WTC11 (cell line): ENCODE measurements at regions not wholly inside any gene's neighbourhood (a gene's known extent, or its start where the extent isn't known, plus 50 kb on each side); places are given as distances from the start of the nearest gene placed in this dataset.

ENCODE experiments used
- CREB1 ChIP-seq: sonication (generic); formaldehyde crosslinking; IDR thresholded peaks from 2 replicates; pipeline ENCODE4 v1.8.0; 2023; ENCODE audit warnings: mild to moderate bottlenecking, missing genetic modification reagents
- CREM ChIP-seq: sonication (generic); formaldehyde crosslinking; IDR thresholded peaks from 2 replicates; pipeline ENCODE4 v1.8.1; 2022; ENCODE audit warnings: mild to moderate bottlenecking, missing genetic modification reagents, moderate library complexity
- MYBL2 ChIP-seq: sonication (generic); formaldehyde crosslinking; IDR thresholded peaks from 2 replicates; pipeline ENCODE4 v1.8.1; 2023; ENCODE audit warnings: mild to moderate bottlenecking, moderate library complexity, missing genetic modification reagents
- SP1 ChIP-seq: sonication (generic); formaldehyde crosslinking; conservative IDR thresholded peaks from 2 replicates; pipeline ENCODE4 v1.8.1; 2022; ENCODE audit warnings: missing genetic modification reagents
- ZNF138 ChIP-seq: sonication (generic); formaldehyde crosslinking; conservative IDR thresholded peaks from 2 replicates; pipeline ENCODE4 v1.8.1; 2022; ENCODE audit warnings: mild to moderate bottlenecking, moderate library complexity, missing genetic modification reagents
- TF ChIP-seq, protein P1 (sequence below): sonication (generic); formaldehyde crosslinking; IDR thresholded peaks from 2 replicates; pipeline ENCODE4 v1.8.0; 2022; ENCODE audit warnings: mild to moderate bottlenecking, missing genetic modification reagents
- TF ChIP-seq, protein P2 (sequence below): fragments of 200-600 bp; IDR thresholded peaks from 2 replicates; pipeline ENCODE4 v1.8.0; 2022; ENCODE audit warnings: antibody characterized with exemption
- TF ChIP-seq, protein P3 (sequence below): sonication (generic); formaldehyde crosslinking; IDR thresholded peaks from 2 replicates; pipeline ENCODE4 v1.8.1; 2022; ENCODE audit warnings: low read depth, missing genetic modification reagents, borderline replicate concordance

DNA sequence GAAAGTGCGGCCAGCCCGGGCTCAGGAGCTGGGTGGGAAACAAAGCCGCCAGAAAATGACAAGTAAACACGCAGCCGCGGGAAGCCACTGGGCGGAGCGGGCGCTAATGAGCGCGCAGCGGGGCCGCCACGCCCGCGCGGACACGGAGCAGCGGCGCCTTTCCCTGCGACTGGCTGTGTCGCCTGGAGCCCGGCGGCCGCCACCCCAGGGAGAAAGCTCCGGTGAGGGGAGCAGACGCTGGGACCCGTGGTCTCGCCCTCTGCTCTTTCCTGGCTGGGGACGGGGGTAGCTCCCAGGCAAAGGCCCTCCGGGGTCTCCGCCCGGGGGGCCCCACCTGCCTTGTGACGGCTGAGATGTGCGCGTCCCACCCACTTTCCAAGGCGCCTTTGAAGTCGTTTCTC is 54.9 kb downstream of the PRR18 start:
- TF ChIP-seq, protein P1, sequence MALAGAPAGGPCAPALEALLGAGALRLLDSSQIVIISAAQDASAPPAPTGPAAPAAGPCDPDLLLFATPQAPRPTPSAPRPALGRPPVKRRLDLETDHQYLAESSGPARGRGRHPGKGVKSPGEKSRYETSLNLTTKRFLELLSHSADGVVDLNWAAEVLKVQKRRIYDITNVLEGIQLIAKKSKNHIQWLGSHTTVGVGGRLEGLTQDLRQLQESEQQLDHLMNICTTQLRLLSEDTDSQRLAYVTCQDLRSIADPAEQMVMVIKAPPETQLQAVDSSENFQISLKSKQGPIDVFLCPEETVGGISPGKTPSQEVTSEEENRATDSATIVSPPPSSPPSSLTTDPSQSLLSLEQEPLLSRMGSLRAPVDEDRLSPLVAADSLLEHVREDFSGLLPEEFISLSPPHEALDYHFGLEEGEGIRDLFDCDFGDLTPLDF (CRISPR knock-in tag): no peak
- TF ChIP-seq, protein P2, sequence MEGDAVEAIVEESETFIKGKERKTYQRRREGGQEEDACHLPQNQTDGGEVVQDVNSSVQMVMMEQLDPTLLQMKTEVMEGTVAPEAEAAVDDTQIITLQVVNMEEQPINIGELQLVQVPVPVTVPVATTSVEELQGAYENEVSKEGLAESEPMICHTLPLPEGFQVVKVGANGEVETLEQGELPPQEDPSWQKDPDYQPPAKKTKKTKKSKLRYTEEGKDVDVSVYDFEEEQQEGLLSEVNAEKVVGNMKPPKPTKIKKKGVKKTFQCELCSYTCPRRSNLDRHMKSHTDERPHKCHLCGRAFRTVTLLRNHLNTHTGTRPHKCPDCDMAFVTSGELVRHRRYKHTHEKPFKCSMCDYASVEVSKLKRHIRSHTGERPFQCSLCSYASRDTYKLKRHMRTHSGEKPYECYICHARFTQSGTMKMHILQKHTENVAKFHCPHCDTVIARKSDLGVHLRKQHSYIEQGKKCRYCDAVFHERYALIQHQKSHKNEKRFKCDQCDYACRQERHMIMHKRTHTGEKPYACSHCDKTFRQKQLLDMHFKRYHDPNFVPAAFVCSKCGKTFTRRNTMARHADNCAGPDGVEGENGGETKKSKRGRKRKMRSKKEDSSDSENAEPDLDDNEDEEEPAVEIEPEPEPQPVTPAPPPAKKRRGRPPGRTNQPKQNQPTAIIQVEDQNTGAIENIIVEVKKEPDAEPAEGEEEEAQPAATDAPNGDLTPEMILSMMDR: no peak
- TF ChIP-seq MYBL2 (no peak), CREB1 (CRISPR knock-in tag) (no peak), ZNF138 (no peak), CREM (CRISPR knock-in tag) (no peak), SP1 (CRISPR knock-in tag) (0 out of 2 replicates have a peak, but pooled peaks have one; percentile 32)
- TF ChIP-seq, protein P3, sequence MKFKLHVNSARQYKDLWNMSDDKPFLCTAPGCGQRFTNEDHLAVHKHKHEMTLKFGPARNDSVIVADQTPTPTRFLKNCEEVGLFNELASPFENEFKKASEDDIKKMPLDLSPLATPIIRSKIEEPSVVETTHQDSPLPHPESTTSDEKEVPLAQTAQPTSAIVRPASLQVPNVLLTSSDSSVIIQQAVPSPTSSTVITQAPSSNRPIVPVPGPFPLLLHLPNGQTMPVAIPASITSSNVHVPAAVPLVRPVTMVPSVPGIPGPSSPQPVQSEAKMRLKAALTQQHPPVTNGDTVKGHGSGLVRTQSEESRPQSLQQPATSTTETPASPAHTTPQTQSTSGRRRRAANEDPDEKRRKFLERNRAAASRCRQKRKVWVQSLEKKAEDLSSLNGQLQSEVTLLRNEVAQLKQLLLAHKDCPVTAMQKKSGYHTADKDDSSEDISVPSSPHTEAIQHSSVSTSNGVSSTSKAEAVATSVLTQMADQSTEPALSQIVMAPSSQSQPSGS: no peak
